ENCODE measurements at regions not wholly inside any gene's neighbourhood (a gene's known extent, or its start where the extent isn't known, plus 50 kb on each side); places are given as distances from the start of the nearest gene placed in this dataset.
A peak's percentile ranks its signal among the peaks of the same experiment; 100 is the strongest.

- DNase-seq, result no peak
- Histone ChIP-seq H3K4ac (ENCODE audit: low read depth, low read length) (no peak overlapping the region), H2AFZ (ENCODE audit: low read length) (no peak overlapping the region), H3K27ac (ENCODE audit: insufficient read length, low read depth, low read length) (no peak overlapping the region), H3K9ac (ENCODE audit: extremely low read depth, insufficient read length, low read length) (no peak overlapping the region), H2AK5ac (ENCODE audit: insufficient read length, low read length) (no peak overlapping the region), H3K4me1 (ENCODE audit: insufficient read depth, low read length) (peaks cover 4% of the 10 kb centered on the region), H4K20me1 (ENCODE audit: control insufficient read depth, insufficient read depth, insufficient read length) (no peaks in the 10 kb centered on the region), H2BK5ac (ENCODE audit: insufficient read length, low read length) (no peak overlapping the region), H3K9me3 (ENCODE audit: control insufficient read depth, low read depth, low read length) (no peaks in the 10 kb centered on the region), H3K27me3 (ENCODE audit: insufficient read depth, low read length) (no peaks in the 10 kb centered on the region), H4K5ac (ENCODE audit: insufficient read length, low read depth, low read length) (no peak overlapping the region), H3K23ac (ENCODE audit: insufficient read length, low read depth, low read length) (no peak overlapping the region), H3K56ac (ENCODE audit: insufficient read length, low read depth, low read length) (no peak overlapping the region), H3K79me2 (ENCODE audit: insufficient read depth, low read length) (no peaks in the 10 kb centered on the region), H2BK12ac (ENCODE audit: insufficient read length, low read depth, low read length) (peak overlapping the region; percentile 6), H3K14ac (ENCODE audit: insufficient read depth, low read length) (peak overlapping the region; percentile 58), H2BK20ac (ENCODE audit: low read depth, low read length, poor library complexity, severe bottlenecking) (no peak overlapping the region), H2BK120ac (ENCODE audit: low read depth, low read length, poor library complexity, severe bottlenecking) (no peak overlapping the region), H4K91ac (ENCODE audit: insufficient read length, low read depth, low read length) (no peak overlapping the region), H4K8ac (replicated peaks; ENCODE audit: insufficient read length, low read depth, low read length) (no peak overlapping the region), H3K23me2 (ENCODE audit: insufficient read length, low read depth, low read length, poor library complexity, severe bottlenecking) (no peaks in the 10 kb centered on the region), H3K18ac (ENCODE audit: insufficient read length, low read depth, low read length) (no peak overlapping the region), H3K79me1 (ENCODE audit: insufficient read depth, low read depth, low read length, poor library complexity, severe bottlenecking) (no peaks in the 10 kb centered on the region), H2BK15ac (ENCODE audit: low read depth, low read length) (no peak overlapping the region), H3T11ph (ENCODE audit: low read length) (no peak overlapping the region), H3K4me2 (ENCODE audit: insufficient read depth, insufficient read length, low read length) (no peak overlapping the region)
- H3K27ac Mint-ChIP-seq, result peak overlapping the region in 1 of 3 experiments; percentile 78; a peak in 2 of 7 replicates
- no peaks in the 10 kb centered on the region; a peak in 1 of 5 replicates for H3K9me3 Mint-ChIP-seq
- no peak overlapping the region for H3K4me3 Mint-ChIP-seq
- peaks cover 16 to 17% of the 10 kb centered on the region in 2 experiments for H3K4me1 Mint-ChIP-seq
- no CpG with 5 or more reads among the region's 13 CpGs for WGBS (ENCODE audit: extremely low coverage, insufficient read length, low lambda C conversion rate)
- peaks cover 6% of the 10 kb centered on the region; the same call in 1 of the 2 replicates for H3K27me3 Mint-ChIP-seq (ENCODE audit: low read depth)
- no peaks in the 10 kb centered on the region for H3K36me3 Mint-ChIP-seq (ENCODE audit: insufficient read depth in 1 of 3, low read depth in 3 of 3)
- no peak for TF ChIP-seq CTCF (conservative IDR thresholded peaks at IDR 0.05)
Measured at GRCh38 chr16:80323187-80323807, 217.5 kb upstream of the DYNLRB2 start.

Data from H9 (cell line).